Naive thymus-derived CD4-positive, alpha-beta T cell (primary cell): ENCODE measurements at regions not wholly inside any gene's neighbourhood (a gene's known extent, or its start where the extent isn't known, plus 50 kb on each side); places are given as distances from the start of the nearest gene placed in this dataset.

Experiments
- ATAC-seq: fragments of 150-1000 bp; cut with Tn5 transposase; 2 replicates; pipeline ENCODE4 v1.10.0; 2021; ENCODE audit warnings: mild to moderate bottlenecking, moderate library complexity
- CTCF ChIA-PET: fragments of 350-600 bp; sonication (Branson Sonifier 250); formaldehyde crosslinking; loops from one replicate; lab custom pipeline; 2021; ENCODE audit warnings: antibody characterized with exemption; lab: Charles Lee
- POLR2A ChIA-PET: fragments of 350-600 bp; sonication (Branson Sonifier 250); formaldehyde crosslinking; loops from one replicate; lab custom pipeline; 2021; ENCODE audit warnings: antibody characterized with exemption, inconsistent platforms; lab: Charles Lee
- DNase-seq, 9 donors: peaks; one replicate each; pipeline versions ENCODE4 v3.0.0 to v3.0.0-alpha.2; 2020 to 2022; ENCODE audit warnings: mixed read lengths in 1 of 9
- H3K27ac ChIP-seq: one replicate; pipeline ENCODE4 v1.7.0; 2013; ENCODE audit warnings: mild to moderate bottlenecking, low read depth, low read length, moderate library complexity
- H3K27me3 ChIP-seq, 2 donors: one replicate each; pipeline ENCODE4 v1.7.0; 2013; ENCODE audit warnings: low read length in 2 of 2, mild to moderate bottlenecking in 2 of 2, moderate library complexity in 2 of 2; ENCODE audit not compliant: control insufficient read depth in 2 of 2, insufficient read depth in 2 of 2
- H3K36me3 ChIP-seq, 3 experiments: 1 replicate in 2 of 3; 2 replicates in 1 of 3; pipeline ENCODE4 v1.7.0; 2013; ENCODE audit warnings: low read length in 3 of 3, mild to moderate bottlenecking in 3 of 3, moderate library complexity in 1 of 3; ENCODE audit not compliant: insufficient read depth in 3 of 3, control insufficient read depth in 2 of 3
- H3K4me1 ChIP-seq, 2 donors: one replicate each; pipeline ENCODE4 v1.7.0; 2013; ENCODE audit warnings: low read length in 2 of 2, mild to moderate bottlenecking in 2 of 2, moderate library complexity in 1 of 2; ENCODE audit not compliant: control insufficient read depth in 2 of 2, insufficient read depth in 2 of 2
- H3K4me3 ChIP-seq: 2 replicates; pipeline ENCODE4 v1.7.0; 2013; ENCODE audit warnings: mild to moderate bottlenecking, low read length
- H3K9me3 ChIP-seq, 3 experiments: 1 replicate in 2 of 3; 2 replicates in 1 of 3; pipeline ENCODE4 v1.7.0; 2013; ENCODE audit warnings: low read length in 3 of 3; ENCODE audit not compliant: control insufficient read depth in 2 of 3
- H3K27ac Mint-ChIP-seq, 9 donors: one replicate each; pipeline ENCODE4 v1.8.0; 2020 to 2022; ENCODE audit warnings: mixed read lengths in 9 of 9, mild to moderate bottlenecking in 8 of 9, moderate library complexity in 5 of 9, inconsistent platforms in 2 of 9
- H3K27me3 Mint-ChIP-seq, 5 donors: one replicate each; pipeline ENCODE4 v1.8.0; 2021 to 2022; ENCODE audit warnings: mixed read lengths in 5 of 5, mild to moderate bottlenecking in 1 of 5
- H3K36me3 Mint-ChIP-seq, 5 donors: one replicate each; pipeline ENCODE4 v1.8.0; 2020 to 2022; ENCODE audit warnings: mixed read lengths in 5 of 5, mild to moderate bottlenecking in 3 of 5, inconsistent platforms in 1 of 5
- H3K4me1 Mint-ChIP-seq, 7 donors: one replicate each; pipeline ENCODE4 v1.8.0; 2020 to 2022; ENCODE audit warnings: mixed read lengths in 7 of 7, mild to moderate bottlenecking in 3 of 7, inconsistent platforms in 1 of 7
- H3K4me3 Mint-ChIP-seq, 10 donors: one replicate each; pipeline ENCODE4 v1.8.0; 2020 to 2022; ENCODE audit warnings: mild to moderate bottlenecking in 10 of 10, mixed read lengths in 10 of 10, moderate library complexity in 6 of 10, inconsistent platforms in 2 of 10
- H3K9me3 Mint-ChIP-seq, 11 donors: one replicate each; pipeline ENCODE4 v1.8.0; 2020 to 2022; ENCODE audit warnings: mixed read lengths in 11 of 11, mild to moderate bottlenecking in 4 of 11, inconsistent platforms in 1 of 11, moderate library complexity in 1 of 11
- intact Hi-C, 2 donors: fragments of 100-400 bp; cut with micrococcal nuclease; formaldehyde crosslinking; loops; one replicate each; pipeline ENCODE4 v1.15.1; 2023

DNA sequence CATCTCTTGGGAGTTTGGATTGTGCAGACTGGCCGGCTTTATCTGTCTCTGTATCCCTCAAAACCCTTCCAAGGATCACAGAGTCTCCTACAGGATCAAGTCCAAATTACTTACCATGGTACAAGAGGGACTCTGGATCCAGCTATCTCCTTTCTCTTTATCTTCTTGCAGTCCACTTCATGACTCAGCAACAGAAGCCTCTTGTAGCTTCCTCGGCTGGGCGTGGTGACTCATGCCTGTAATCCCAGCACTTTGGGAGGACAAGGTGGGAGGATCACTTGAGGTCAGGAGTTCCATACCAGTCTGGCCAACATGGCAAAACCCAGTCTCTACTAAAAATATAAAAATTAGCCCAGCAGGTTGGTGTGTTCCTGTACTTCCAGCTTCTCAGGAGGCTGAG is 189.7 kb downstream of the BCAT1 start:
- Mint-ChIP-seq H3K36me3 (no peaks in the 10 kb centered on the region), H3K4me1 (peaks cover 0 to 8% (median 0%) of the 10 kb centered on the region in 7 donors), H3K27me3 (peaks cover 0 to 8% (median 4%) of the 10 kb centered on the region in 5 donors), H3K27ac (no peak overlapping the region), H3K4me3 (no peak overlapping the region), H3K9me3 (peaks cover 0 to 2% (median 0%) of the 10 kb centered on the region in 11 donors)
- Histone ChIP-seq H3K9me3 (no peaks in the 10 kb centered on the region), H3K4me1 (no peaks in the 10 kb centered on the region), H3K4me3 (no peak overlapping the region), H3K27me3 (no peaks in the 10 kb centered on the region), H3K27ac (no peak overlapping the region), H3K36me3 (no peaks in the 10 kb centered on the region)
- DNase-seq, result no peak
- ATAC-seq, result peak; percentile 22
- CTCF ChIA-PET, result no interaction called here
- intact Hi-C loops, result no loop called here
- POLR2A ChIA-PET, result no interaction called here

DNA sequence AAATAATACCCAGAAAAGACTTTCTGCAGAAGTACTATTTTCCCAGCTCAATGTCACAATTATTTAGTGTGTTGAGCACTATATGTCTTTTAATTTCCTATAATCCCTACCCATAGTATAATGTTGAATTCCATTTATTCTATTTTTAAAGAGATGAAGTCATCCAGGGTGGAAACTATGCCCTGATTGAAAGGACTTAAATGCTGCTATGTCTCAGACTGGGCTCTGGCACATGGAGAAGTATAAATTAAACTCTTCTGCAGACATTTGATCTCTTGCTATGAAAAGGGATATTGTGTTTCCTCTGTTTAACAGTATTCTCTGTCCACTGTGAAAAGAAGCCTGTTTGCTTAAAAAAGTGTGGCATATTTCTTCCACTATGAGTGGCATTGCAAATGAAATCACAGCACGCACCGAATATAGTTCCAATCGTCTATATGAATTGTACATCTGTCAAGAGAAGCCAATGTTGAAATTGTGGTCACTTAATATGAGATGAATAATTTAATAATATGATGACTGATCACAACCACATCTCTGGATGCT is 192.3 kb downstream of the BCAT1 start:
- Histone ChIP-seq H3K9me3 (no peaks in the 10 kb centered on the region), H3K4me3 (no peak overlapping the region)

DNA sequence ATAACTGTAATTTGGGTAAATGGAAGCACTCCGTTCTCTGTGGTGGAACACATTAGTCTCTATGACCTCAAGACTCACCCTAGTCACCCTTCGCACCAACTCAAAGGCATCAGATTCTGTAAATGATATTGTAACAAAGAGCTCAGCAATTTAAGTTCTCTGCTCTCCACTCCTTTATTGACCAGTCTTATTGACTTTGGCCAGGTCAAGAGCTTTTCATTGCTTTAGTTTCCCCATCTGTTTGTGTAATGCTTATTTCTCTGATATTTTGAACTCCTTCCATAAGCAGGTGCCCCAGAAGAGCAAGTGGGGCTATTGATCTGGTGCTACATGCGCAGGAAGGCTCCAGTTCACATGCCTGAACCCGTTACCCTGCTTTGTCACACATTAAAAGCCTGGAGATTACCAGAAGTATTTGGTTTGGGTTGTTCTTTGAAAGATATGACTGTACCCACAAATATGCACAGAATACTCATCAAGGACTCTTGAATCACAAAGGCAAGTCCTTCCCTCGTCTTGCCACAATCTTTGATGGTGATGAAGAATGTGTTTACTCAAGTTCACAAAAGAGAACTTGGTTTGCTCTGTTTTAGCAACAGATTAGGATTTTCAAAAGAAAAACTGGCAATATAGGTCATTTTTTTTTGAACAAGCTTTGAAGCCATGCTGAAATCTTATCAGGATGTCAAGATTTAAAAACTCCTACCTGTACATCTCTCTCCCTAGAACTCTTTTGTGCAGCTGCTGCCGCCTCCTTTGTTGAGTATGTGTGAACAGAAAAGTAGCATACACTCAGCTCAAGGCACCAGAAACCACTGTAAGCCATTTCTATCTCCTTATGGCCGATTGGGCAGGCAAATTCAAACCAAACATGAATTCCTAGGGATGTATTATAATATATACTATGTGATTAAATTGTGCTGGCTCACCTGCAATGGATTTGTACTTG is 193.9 kb downstream of the BCAT1 start:
- no peaks in the 10 kb centered on the region for H3K4me1 ChIP-seq
- no peaks in the 10 kb centered on the region for H3K36me3 Mint-ChIP-seq
- no peak overlapping the region for H3K4me3 Mint-ChIP-seq
- no peak overlapping the region for H3K27ac ChIP-seq
- intact Hi-C loops, result no loop called here
- H3K4me1 Mint-ChIP-seq, result peaks cover 0 to 15% (median 0%) of the 10 kb centered on the region in 7 donors
- H3K9me3 ChIP-seq, result no peaks in the 10 kb centered on the region
- peaks cover 0 to 14% (median 10%) of the 10 kb centered on the region in 5 donors for H3K27me3 Mint-ChIP-seq
- H3K4me3 ChIP-seq, result no peak overlapping the region
- ATAC-seq (no peak), DNase-seq (no peak)
- no peaks in the 10 kb centered on the region for H3K27me3 ChIP-seq
- peak overlapping the region in 1 of 9 donors; percentile 11 for H3K27ac Mint-ChIP-seq
- H3K36me3 ChIP-seq, result no peaks in the 10 kb centered on the region
- H3K9me3 Mint-ChIP-seq, result peaks cover 0 to 3% (median 0%) of the 10 kb centered on the region in 11 donors
- ChIA-PET CTCF (no interaction called here), POLR2A (no interaction called here)

More for the DNA sequence above, 192.3 kb downstream of the BCAT1 start:
- H3K27ac ChIP-seq, result no peak overlapping the region
- Mint-ChIP-seq H3K4me3 (no peak overlapping the region), H3K27me3 (peaks cover 0 to 14% (median 10%) of the 10 kb centered on the region in 5 donors), H3K27ac (no peak overlapping the region), H3K36me3 (no peaks in the 10 kb centered on the region), H3K9me3 (peaks cover 0 to 3% (median 0%) of the 10 kb centered on the region in 11 donors), H3K4me1 (peaks cover 0 to 13% (median 0%) of the 10 kb centered on the region in 7 donors)
- H3K27me3 ChIP-seq, result no peaks in the 10 kb centered on the region
- H3K4me1 ChIP-seq, result no peaks in the 10 kb centered on the region
- CTCF ChIA-PET, result no interaction called here
- H3K36me3 ChIP-seq, result no peaks in the 10 kb centered on the region
- POLR2A ChIA-PET, result no interaction called here
- DNase-seq (no peak), ATAC-seq (no peak)
- intact Hi-C loops, result no loop called here

DNA sequence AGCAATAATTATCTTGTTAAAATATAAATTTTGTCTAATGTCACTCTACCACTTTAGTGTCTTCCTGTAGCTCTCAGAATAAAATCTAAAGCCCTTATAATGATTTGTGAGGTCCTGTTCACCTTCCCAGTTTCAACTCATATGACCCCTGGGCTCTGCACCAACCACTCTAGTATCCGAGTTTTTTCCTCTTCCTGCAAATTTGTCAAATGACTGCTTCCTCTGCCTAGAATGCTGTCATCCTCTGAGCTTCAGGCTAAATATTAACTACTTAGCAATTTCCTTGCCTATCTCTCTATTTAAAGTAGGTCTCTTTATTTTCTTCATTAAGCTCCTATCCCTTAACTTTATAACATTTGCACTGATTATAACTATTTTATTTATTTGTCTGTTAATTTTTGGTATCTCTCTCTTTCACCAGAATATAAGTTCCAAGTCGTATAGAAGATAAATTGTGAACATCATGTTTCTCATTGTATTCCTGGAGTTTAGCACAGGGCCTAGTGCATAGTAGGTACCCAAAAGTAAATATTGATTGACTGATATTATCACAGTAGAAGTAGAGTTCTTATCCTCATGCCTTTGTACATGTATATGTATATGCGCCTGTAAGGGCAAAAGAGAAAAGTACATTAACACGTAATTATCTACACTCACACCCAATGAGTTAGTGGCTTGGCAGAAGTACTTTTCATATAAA is 196.0 kb downstream of the BCAT1 start:
- no peaks in the 10 kb centered on the region for H3K27me3 ChIP-seq
- DNase-seq (no peak), ATAC-seq (no peak)
- no peak overlapping the region for H3K4me3 ChIP-seq
- no peaks in the 10 kb centered on the region for H3K4me1 ChIP-seq
- POLR2A ChIA-PET, result no interaction called here
- H3K4me3 Mint-ChIP-seq, result no peak overlapping the region
- H3K9me3 Mint-ChIP-seq, result peaks cover 0 to 3% (median 0%) of the 10 kb centered on the region in 11 donors
- peaks cover 0 to 11% (median 10%) of the 10 kb centered on the region in 5 donors for H3K27me3 Mint-ChIP-seq
- H3K36me3 ChIP-seq, result no peaks in the 10 kb centered on the region
- intact Hi-C loops, result no loop called here
- H3K4me1 Mint-ChIP-seq, result peaks cover 0 to 15% (median 0%) of the 10 kb centered on the region in 7 donors
- no peaks in the 10 kb centered on the region for H3K9me3 ChIP-seq
- H3K27ac ChIP-seq, result no peak overlapping the region
- CTCF ChIA-PET, result no interaction called here
- no peak overlapping the region for H3K27ac Mint-ChIP-seq
- H3K36me3 Mint-ChIP-seq, result no peaks in the 10 kb centered on the region

DNA sequence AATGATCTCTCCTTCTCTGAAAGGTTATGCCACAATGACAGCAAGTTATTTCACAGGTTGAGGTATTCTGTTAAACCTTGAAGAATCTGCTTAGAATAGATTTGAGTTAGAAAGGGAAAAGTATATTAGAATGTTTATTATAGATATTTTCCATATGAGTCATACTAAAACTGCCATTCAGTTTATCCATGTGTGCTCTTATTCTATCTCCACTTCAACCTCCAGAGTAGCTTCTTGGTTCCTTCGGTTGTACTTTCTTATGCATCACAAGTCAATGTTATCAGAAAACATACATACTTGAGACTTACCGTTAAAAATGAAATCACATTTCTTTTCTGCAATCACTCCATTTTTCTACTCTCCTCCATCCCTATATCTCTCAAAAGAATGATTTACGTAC is 197.7 kb downstream of the BCAT1 start:
- Histone ChIP-seq H3K4me1 (no peaks in the 10 kb centered on the region), H3K9me3 (no peaks in the 10 kb centered on the region), H3K36me3 (no peaks in the 10 kb centered on the region), H3K27ac (no peak overlapping the region), H3K27me3 (no peaks in the 10 kb centered on the region), H3K4me3 (no peak overlapping the region)
- Mint-ChIP-seq H3K9me3 (peaks cover 0 to 3% (median 0%) of the 10 kb centered on the region in 11 donors), H3K36me3 (no peaks in the 10 kb centered on the region), H3K27me3 (peaks cover 0 to 10% (median 10%) of the 10 kb centered on the region in 5 donors), H3K4me1 (peaks cover 0 to 15% (median 0%) of the 10 kb centered on the region in 7 donors), H3K4me3 (no peak overlapping the region), H3K27ac (no peak overlapping the region)
- ATAC-seq (no peak), DNase-seq (no peak)
- ChIA-PET POLR2A (no interaction called here), CTCF (no interaction called here)
- intact Hi-C loops, result no loop called here

DNA sequence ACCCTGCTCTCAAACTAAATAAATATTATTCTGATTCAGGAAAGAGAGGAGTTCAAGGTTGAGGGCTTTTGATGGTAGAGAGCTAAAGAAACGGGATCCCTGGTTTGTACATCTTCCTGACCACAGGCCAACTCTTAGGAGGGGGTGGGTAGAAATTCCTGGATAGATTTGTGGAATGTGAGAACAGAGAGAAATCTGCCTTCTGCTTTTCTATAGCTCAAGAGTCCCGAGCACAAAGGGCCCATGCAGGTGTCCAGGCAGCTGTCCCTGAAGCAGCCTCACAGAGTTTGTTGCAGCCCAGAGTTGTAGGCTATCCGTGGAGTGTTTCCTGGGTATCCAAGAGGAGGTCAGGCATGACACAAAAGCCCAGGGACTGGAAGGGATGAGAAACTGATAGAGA is 198.6 kb downstream of the BCAT1 start:
- no peak for ATAC-seq
- no peak for DNase-seq
- no peaks in the 10 kb centered on the region for H3K27me3 ChIP-seq
- ChIA-PET POLR2A (no interaction called here), CTCF (no interaction called here)
- peaks cover 0 to 10% (median 6%) of the 10 kb centered on the region in 5 donors for H3K27me3 Mint-ChIP-seq
- no peak overlapping the region for H3K4me3 Mint-ChIP-seq
- no peak overlapping the region for H3K27ac ChIP-seq
- H3K9me3 ChIP-seq, result no peaks in the 10 kb centered on the region
- no peaks in the 10 kb centered on the region for H3K36me3 ChIP-seq
- peaks cover 0 to 12% (median 0%) of the 10 kb centered on the region in 7 donors for H3K4me1 Mint-ChIP-seq
- intact Hi-C loops, result no loop called here
- no peaks in the 10 kb centered on the region for H3K4me1 ChIP-seq
- no peak overlapping the region for H3K4me3 ChIP-seq
- no peaks in the 10 kb centered on the region for H3K36me3 Mint-ChIP-seq
- no peak overlapping the region for H3K27ac Mint-ChIP-seq
- peaks cover 0 to 2% (median 0%) of the 10 kb centered on the region in 11 donors for H3K9me3 Mint-ChIP-seq
